ENCODE measurements at regions not wholly inside any gene's neighbourhood (a gene's known extent, or its start where the extent isn't known, plus 50 kb on each side); places are given as distances from the start of the nearest gene placed in this dataset.

- TF ChIP-seq TAF1 (IDR thresholded peaks at IDR 0.05; ENCODE audit: low read depth, low read length) (no peak), POLR2A (IDR thresholded peaks at IDR 0.05; ENCODE audit: low read depth, low read length) (no peak), POLR2AphosphoS5 (IDR thresholded peaks at IDR 0.05; ENCODE audit: low read depth, low read length) (no peak), POU2F2 (IDR thresholded peaks at IDR 0.05; ENCODE audit: low read depth, low read length) (no peak)
Measured at GRCh38 chr13:26964278-26965250, 204.0 kb upstream of the GPR12 start.
